PFSK-1 (cell line): ENCODE measurements at regions not wholly inside any gene's neighbourhood (a gene's known extent, or its start where the extent isn't known, plus 50 kb on each side); places are given as distances from the start of the nearest gene placed in this dataset.

Experiments used
- FOXP2 ChIP-seq: optimal IDR thresholded peaks from 2 replicates; pipeline ENCODE3; 2011; ENCODE audit warnings: borderline replicate concordance, control low read depth, inconsistent platforms; ENCODE audit not compliant: insufficient read depth; ENCODE audit errors: extremely low read length, extremely low read depth
- POLR2AphosphoS5 ChIP-seq: IDR thresholded peaks from 2 replicates; pipeline ENCODE4 v1.6.1; 2012; ENCODE audit warnings: low read depth, mild to moderate bottlenecking, control low read depth, low read length, moderate library complexity
- SIN3A ChIP-seq: IDR thresholded peaks from 2 replicates; pipeline ENCODE4 v1.6.1; 2012; ENCODE audit warnings: mild to moderate bottlenecking, low read length, moderate library complexity, borderline replicate concordance; ENCODE audit not compliant: insufficient read depth
- TAF1 ChIP-seq: IDR thresholded peaks from 2 replicates; pipeline ENCODE4 v1.6.1; 2012; ENCODE audit warnings: low read length, control low read depth, borderline replicate concordance; ENCODE audit not compliant: insufficient read depth
- TF ChIP-seq, protein P1 (sequence below), 2 experiments: IDR thresholded peaks; 2 replicates each; pipeline versions ENCODE4 v1.6.1 to v1.8.0; 2011 to 2012; ENCODE audit warnings: low read depth in 2 of 2, low read length in 2 of 2, control low read depth in 1 of 2, inconsistent platforms in 1 of 2, mild to moderate bottlenecking in 1 of 2, moderate library complexity in 1 of 2; ENCODE audit not compliant: insufficient read depth in 1 of 2

DNA sequence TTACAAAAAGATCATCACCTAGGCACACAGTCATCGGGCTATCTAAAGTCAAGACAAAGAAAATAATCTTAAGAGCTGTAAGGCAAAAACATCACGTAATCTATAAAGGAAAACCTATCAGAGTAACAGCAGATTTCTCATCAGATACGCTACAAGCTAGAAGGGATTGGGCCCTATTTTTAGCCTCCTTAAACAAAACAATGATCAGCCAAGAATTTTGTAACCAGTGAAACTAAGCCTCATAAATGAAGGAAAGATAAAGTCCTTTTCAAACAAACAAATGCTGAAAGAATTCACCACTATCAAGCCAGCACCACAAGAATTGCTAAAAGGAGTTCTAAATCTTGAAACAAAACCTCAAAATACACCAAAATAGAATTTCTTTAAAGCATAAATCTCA lies 191.6 kb upstream of the BMP4 start:
- TF ChIP-seq TAF1 (no peak), SIN3A (no peak), FOXP2 (no peak)

DNA sequence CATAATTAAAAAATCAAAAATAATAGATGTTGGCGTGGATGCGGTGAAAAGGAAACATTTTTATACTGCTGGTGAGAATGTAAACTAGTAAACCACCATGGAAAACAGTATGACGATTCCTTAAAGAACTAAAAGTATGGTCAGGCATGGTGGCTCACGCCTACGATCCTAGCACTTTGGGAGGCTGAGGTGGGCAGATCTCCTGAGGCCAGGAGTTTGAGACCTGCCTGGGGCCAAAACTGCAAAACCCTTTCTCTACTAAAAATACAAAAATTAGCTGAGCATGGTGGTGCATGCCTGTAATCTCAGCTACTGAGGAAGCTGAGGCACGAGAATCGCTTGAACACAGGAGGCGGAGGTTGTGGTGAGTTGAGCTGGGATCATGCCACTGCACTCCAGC lies 195.7 kb upstream of the BMP4 start:
- TF ChIP-seq SIN3A (no peak), FOXP2 (no peak), POLR2AphosphoS5 (no peak), TAF1 (no peak)
- TF ChIP-seq, protein P1, sequence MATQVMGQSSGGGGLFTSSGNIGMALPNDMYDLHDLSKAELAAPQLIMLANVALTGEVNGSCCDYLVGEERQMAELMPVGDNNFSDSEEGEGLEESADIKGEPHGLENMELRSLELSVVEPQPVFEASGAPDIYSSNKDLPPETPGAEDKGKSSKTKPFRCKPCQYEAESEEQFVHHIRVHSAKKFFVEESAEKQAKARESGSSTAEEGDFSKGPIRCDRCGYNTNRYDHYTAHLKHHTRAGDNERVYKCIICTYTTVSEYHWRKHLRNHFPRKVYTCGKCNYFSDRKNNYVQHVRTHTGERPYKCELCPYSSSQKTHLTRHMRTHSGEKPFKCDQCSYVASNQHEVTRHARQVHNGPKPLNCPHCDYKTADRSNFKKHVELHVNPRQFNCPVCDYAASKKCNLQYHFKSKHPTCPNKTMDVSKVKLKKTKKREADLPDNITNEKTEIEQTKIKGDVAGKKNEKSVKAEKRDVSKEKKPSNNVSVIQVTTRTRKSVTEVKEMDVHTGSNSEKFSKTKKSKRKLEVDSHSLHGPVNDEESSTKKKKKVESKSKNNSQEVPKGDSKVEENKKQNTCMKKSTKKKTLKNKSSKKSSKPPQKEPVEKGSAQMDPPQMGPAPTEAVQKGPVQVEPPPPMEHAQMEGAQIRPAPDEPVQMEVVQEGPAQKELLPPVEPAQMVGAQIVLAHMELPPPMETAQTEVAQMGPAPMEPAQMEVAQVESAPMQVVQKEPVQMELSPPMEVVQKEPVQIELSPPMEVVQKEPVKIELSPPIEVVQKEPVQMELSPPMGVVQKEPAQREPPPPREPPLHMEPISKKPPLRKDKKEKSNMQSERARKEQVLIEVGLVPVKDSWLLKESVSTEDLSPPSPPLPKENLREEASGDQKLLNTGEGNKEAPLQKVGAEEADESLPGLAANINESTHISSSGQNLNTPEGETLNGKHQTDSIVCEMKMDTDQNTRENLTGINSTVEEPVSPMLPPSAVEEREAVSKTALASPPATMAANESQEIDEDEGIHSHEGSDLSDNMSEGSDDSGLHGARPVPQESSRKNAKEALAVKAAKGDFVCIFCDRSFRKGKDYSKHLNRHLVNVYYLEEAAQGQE (IDR thresholded peaks at IDR 0.05; ENCODE audit: insufficient read depth in 1 of 2, low read depth in 2 of 2, low read length in 2 of 2), result no peak

DNA sequence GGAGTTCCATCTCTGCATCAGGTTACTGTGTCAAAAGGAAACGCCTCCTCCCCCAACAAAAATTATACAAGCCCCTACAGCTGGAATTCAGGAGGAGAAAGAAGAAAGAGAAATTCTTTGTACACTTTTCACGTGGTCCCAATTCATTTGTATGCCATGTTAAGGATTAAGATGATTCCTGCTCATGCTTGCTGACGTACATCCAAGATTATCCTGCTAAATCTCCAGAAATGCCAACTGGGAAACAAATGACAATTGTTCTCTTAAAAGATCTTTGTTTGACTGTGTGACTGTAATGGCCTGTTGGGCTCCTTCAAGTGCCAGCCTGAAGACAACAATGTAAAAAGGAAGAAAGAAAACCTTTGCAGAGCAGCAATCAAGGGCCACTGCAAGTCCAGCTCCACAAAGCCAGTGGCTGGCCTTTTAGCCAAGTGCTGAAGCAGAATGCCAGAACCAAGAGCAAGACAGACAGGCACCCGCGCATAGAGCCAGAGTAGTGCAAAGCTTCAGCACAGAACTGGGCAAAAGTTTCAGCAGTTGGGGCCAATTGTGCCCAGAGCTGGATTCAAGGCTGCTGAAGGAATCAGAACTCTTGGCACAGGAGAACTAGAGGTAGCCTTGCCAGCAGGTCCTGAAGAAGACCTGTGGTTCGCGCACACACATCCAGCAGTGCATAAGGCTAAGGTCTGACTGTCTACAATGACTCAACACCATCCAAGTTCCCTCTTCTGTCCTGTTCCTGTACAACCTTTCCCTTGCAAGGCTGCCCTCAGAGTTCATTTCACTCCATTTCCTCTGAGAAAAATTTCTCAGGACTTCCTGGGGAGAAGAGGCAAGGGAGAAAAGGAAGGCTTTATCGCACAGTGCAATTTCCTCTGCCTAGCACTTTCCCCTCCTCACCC lies 209.7 kb upstream of the BMP4 start:
- TF ChIP-seq TAF1, result no peak

DNA sequence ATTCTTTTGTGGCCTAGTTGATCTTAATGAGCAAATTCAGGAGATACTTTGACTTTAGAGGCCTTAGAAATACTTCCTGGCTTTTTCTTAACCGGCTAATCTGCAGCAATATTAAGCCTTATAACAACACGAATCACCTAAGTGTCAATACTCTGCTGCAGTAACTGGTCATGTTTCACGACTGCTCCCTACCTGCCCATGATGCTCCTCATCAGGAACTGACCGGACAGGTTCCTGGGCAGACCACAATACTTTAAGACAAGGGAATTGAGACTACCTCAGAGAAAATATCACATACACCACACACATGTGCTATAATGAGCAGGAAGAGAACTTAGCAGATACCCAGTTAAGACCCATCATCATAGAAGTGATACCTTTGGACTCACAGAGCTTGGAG lies 211.9 kb upstream of the BMP4 start:
- TF ChIP-seq SIN3A (no peak), POLR2AphosphoS5 (no peak), TAF1 (no peak), FOXP2 (no peak)
- TF ChIP-seq, protein P1 (IDR thresholded peaks at IDR 0.05; ENCODE audit: insufficient read depth in 1 of 2, low read depth in 2 of 2, low read length in 2 of 2), result no peak

- TF ChIP-seq FOXP2 (no peak), SIN3A (no peak), POLR2AphosphoS5 (no peak), TAF1 (no peak)
- TF ChIP-seq, protein P1 (IDR thresholded peaks at IDR 0.05; ENCODE audit: insufficient read depth in 1 of 2, low read depth in 2 of 2, low read length in 2 of 2), result no peak
Measured at GRCh38 chr14:54169254-54169924, 212.8 kb upstream of the BMP4 start.

DNA sequence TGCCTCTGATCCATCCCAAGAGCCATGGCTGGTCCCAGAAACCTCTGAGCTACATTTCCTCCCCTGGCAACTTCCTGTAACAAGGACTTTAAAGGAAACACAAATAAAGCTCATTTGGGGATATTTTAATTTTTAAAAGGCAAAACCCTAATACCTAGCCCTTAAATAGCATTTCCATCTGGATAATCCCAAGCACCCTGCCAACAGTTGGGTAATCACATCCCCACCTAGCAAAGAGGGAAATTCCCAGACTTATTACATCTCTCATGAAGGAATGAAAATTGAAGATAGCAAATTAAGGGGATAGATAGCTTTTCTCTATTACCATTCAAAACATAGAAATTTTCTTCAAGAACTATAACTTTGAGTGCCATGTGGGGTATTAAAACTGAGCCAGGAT lies 213.7 kb upstream of the BMP4 start:
- no peak for TF ChIP-seq SIN3A
- no peak for TF ChIP-seq FOXP2
- TF ChIP-seq, protein P1 (IDR thresholded peaks at IDR 0.05; ENCODE audit: insufficient read depth in 1 of 2, low read depth in 2 of 2, low read length in 2 of 2), result no peak
- TF ChIP-seq POLR2AphosphoS5, result no peak
- no peak for TF ChIP-seq TAF1
